Caco-2 (cell line): ENCODE measurements at regions not wholly inside any gene's neighbourhood (a gene's known extent, or its start where the extent isn't known, plus 50 kb on each side); places are given as distances from the start of the nearest gene placed in this dataset.

Experiments
- BruUV-seq: library from RNA; stranded (reverse); fragments of 400-500 nt; replicated peaks from 2 replicates; lab custom pipeline; 2021; lab: Mats Ljungman, UMichigan
- CTCF ChIA-PET: fragments of 300-600 bp; sonication (Branson Sonifier 250); formaldehyde crosslinking; loops from one replicate; lab custom pipeline; 2022; ENCODE audit warnings: antibody characterized with exemption; lab: Charles Lee
- POLR2A ChIA-PET: fragments of 300-600 bp; sonication (Branson Sonifier 250); formaldehyde crosslinking; loops from one replicate; lab custom pipeline; 2022; ENCODE audit warnings: antibody characterized with exemption; lab: Charles Lee
- DNase-seq, 2 experiments: peaks; one replicate each; pipeline versions ENCODE4 v3.0.0 to v3.0.0-alpha.2; 2020 to 2022
- H3K27me3 ChIP-seq: replicated peaks from 2 replicates; pipeline ENCODE4 v1.6.0; 2011; ENCODE audit warnings: low read length; ENCODE audit not compliant: control insufficient read depth, insufficient read depth
- H3K36me3 ChIP-seq: 2 replicates; pipeline ENCODE4 v1.5.1; 2011; ENCODE audit warnings: low read length; ENCODE audit not compliant: control insufficient read depth, insufficient read depth
- H3K4me1 ChIP-seq: fragments of 250-450 bp; sonication (Bioruptor Pico); 2 replicates; pipeline ENCODE4 v1.5.1; 2020; ENCODE audit warnings: mild to moderate bottlenecking
- H3K4me3 ChIP-seq: 2 replicates; pipeline ENCODE4 v1.5.1; 2011; ENCODE audit warnings: low read depth, mild to moderate bottlenecking, control low read depth, low read length
- H3K9me3 ChIP-seq: fragments of 250-450 bp; sonication (Bioruptor Pico); 2 replicates; pipeline ENCODE4 v1.5.1; 2020; ENCODE audit warnings: mild to moderate bottlenecking, moderate library complexity
- H3K27ac Mint-ChIP-seq: one replicate; pipeline ENCODE4 v1.8.0; 2022; ENCODE audit warnings: mixed read lengths; ENCODE audit not compliant: unreplicated experiment
- H3K27me3 Mint-ChIP-seq: one replicate; pipeline ENCODE4 v1.8.0; 2022; ENCODE audit warnings: mixed read lengths; ENCODE audit not compliant: insufficient read depth, unreplicated experiment
- H3K36me3 Mint-ChIP-seq: one replicate; pipeline ENCODE4 v1.8.0; 2022; ENCODE audit warnings: mild to moderate bottlenecking, mixed read lengths; ENCODE audit not compliant: insufficient read depth, unreplicated experiment
- H3K4me1 Mint-ChIP-seq: one replicate; pipeline ENCODE4 v1.8.0; 2022; ENCODE audit warnings: low read depth, mixed read lengths; ENCODE audit not compliant: unreplicated experiment
- H3K4me3 Mint-ChIP-seq: one replicate; pipeline ENCODE4 v1.8.0; 2022; ENCODE audit warnings: mild to moderate bottlenecking, moderate library complexity, mixed read lengths; ENCODE audit not compliant: unreplicated experiment
- H3K9me3 Mint-ChIP-seq: one replicate; pipeline ENCODE4 v1.8.0; 2022; ENCODE audit warnings: mixed read lengths; ENCODE audit not compliant: unreplicated experiment
- intact Hi-C: fragments of 100-400 bp; cut with micrococcal nuclease; formaldehyde crosslinking; loops from one replicate; pipeline ENCODE4 v1.10.0; 2022; ENCODE audit not compliant: unreplicated experiment
- TF ChIP-seq, protein P1 (sequence below), 2 experiments: fragments of 200-600 bp in 1 of 2; IDR thresholded peaks; 1 replicate in 1 of 2; 2 replicates in 1 of 2; pipeline versions ENCODE4 v1.5.1 to v1.8.0; 2011 to 2022; ENCODE audit warnings: antibody characterized with exemption in 1 of 2, control low read depth in 1 of 2, inconsistent platforms in 1 of 2, low read depth in 1 of 2, low read length in 1 of 2, mild to moderate bottlenecking in 1 of 2, moderate library complexity in 1 of 2; ENCODE audit not compliant: insufficient read depth in 1 of 2, severe bottlenecking in 1 of 2, unreplicated experiment in 1 of 2

- H3K4me1 ChIP-seq: no peaks in the 10 kb centered on the region
- Mint-ChIP-seq H3K36me3 (no peaks in the 10 kb centered on the region), H3K4me3 (no peak overlapping the region), H3K27ac (no peak overlapping the region), H3K27me3 (no peaks in the 10 kb centered on the region), H3K4me1 (no peaks in the 10 kb centered on the region), H3K9me3 (no peaks in the 10 kb centered on the region)
- TF ChIP-seq, protein P1, sequence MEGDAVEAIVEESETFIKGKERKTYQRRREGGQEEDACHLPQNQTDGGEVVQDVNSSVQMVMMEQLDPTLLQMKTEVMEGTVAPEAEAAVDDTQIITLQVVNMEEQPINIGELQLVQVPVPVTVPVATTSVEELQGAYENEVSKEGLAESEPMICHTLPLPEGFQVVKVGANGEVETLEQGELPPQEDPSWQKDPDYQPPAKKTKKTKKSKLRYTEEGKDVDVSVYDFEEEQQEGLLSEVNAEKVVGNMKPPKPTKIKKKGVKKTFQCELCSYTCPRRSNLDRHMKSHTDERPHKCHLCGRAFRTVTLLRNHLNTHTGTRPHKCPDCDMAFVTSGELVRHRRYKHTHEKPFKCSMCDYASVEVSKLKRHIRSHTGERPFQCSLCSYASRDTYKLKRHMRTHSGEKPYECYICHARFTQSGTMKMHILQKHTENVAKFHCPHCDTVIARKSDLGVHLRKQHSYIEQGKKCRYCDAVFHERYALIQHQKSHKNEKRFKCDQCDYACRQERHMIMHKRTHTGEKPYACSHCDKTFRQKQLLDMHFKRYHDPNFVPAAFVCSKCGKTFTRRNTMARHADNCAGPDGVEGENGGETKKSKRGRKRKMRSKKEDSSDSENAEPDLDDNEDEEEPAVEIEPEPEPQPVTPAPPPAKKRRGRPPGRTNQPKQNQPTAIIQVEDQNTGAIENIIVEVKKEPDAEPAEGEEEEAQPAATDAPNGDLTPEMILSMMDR (IDR thresholded peaks at IDR 0.05; ENCODE audit: insufficient read depth in 1 of 2, low read depth in 1 of 2, low read length in 1 of 2, severe bottlenecking in 1 of 2, unreplicated experiment in 1 of 2): no peak
- no peaks in the 10 kb centered on the region for H3K27me3 ChIP-seq
- ChIA-PET CTCF (no interaction called here), POLR2A (no interaction called here)
- no peaks in the 10 kb centered on the region for H3K9me3 ChIP-seq
- BruUV-seq: no TSS peak
- H3K4me3 ChIP-seq: no peak overlapping the region
- H3K36me3 ChIP-seq: no peaks in the 10 kb centered on the region
- intact Hi-C loops: no loop called here
- DNase-seq: no peak
Observed at GRCh38 chr13:71169180-71169579, 697.8 kb downstream of the DACH1 start.

GRCh38 chr13:71156550-71156949, 710.5 kb downstream of the DACH1 start:
- TF ChIP-seq, protein P1 (IDR thresholded peaks at IDR 0.05; ENCODE audit: insufficient read depth in 1 of 2, low read depth in 1 of 2, low read length in 1 of 2, severe bottlenecking in 1 of 2, unreplicated experiment in 1 of 2): no peak
- no peak overlapping the region for H3K4me3 Mint-ChIP-seq
- ChIA-PET POLR2A (no interaction called here), CTCF (no interaction called here)
- no peaks in the 10 kb centered on the region for H3K36me3 Mint-ChIP-seq
- DNase-seq: no peak
- H3K4me1 Mint-ChIP-seq: no peaks in the 10 kb centered on the region
- no peaks in the 10 kb centered on the region for H3K4me1 ChIP-seq
- BruUV-seq: no TSS peak
- no peaks in the 10 kb centered on the region for H3K9me3 ChIP-seq
- no peaks in the 10 kb centered on the region for H3K36me3 ChIP-seq
- no peaks in the 10 kb centered on the region for H3K27me3 ChIP-seq
- H3K27ac Mint-ChIP-seq: no peak overlapping the region
- intact Hi-C loops: no loop called here
- H3K27me3 Mint-ChIP-seq: no peaks in the 10 kb centered on the region
- H3K9me3 Mint-ChIP-seq: no peaks in the 10 kb centered on the region
- H3K4me3 ChIP-seq: no peak overlapping the region

GRCh38 chr13:71149498-71150363, 717.3 kb downstream of the DACH1 start:
- Histone ChIP-seq H3K9me3 (no peaks in the 10 kb centered on the region), H3K36me3 (no peaks in the 10 kb centered on the region), H3K4me3 (no peak overlapping the region), H3K4me1 (no peaks in the 10 kb centered on the region), H3K27me3 (no peaks in the 10 kb centered on the region)
- ChIA-PET POLR2A (no interaction called here), CTCF (interaction anchor here (0.7 kb wide), 1 partner anchor 166 kb away, joined by 3 read pairs; no protein-coding TSS in a partner anchor)
- Mint-ChIP-seq H3K4me1 (peaks cover 9% of the 10 kb centered on the region), H3K4me3 (no peak overlapping the region), H3K36me3 (no peaks in the 10 kb centered on the region), H3K27me3 (no peaks in the 10 kb centered on the region), H3K27ac (no peak overlapping the region), H3K9me3 (no peaks in the 10 kb centered on the region)
- no TSS peak for BruUV-seq
- TF ChIP-seq, protein P1 (IDR thresholded peaks at IDR 0.05; ENCODE audit: insufficient read depth in 1 of 2, low read depth in 1 of 2, low read length in 1 of 2, severe bottlenecking in 1 of 2, unreplicated experiment in 1 of 2): no peak
- no peak for DNase-seq
- intact Hi-C loops: no loop called here
